ENCODE measurements at regions not wholly inside any gene's neighbourhood (a gene's known extent, or its start where the extent isn't known, plus 50 kb on each side); places are given as distances from the start of the nearest gene placed in this dataset.

DNA sequence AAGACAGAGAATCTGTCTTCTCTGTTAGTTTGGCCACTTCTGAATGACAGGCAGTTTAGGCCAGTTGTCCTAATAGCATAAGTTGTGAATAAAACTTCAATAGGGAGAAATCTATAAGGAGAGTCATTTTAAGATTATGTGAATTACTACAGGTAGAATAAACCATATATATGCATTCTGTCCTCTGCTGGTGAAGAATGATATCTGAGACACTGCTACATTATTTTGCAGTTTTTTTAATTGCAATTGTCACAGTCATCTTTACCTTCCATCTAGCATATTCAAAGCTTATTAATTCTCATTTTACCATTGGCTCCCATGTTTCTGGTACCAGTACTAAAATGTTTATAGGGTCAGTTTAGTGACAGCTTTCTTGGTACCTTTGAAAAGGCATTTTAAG is 519.6 kb upstream of the DEPDC1 start:
- no peaks in the 10 kb centered on the region for H3K4me1 ChIP-seq (ENCODE audit: control insufficient read depth in 5 of 5, insufficient read depth in 5 of 5, low read length in 5 of 5)
- TF ChIP-seq, protein P1, sequence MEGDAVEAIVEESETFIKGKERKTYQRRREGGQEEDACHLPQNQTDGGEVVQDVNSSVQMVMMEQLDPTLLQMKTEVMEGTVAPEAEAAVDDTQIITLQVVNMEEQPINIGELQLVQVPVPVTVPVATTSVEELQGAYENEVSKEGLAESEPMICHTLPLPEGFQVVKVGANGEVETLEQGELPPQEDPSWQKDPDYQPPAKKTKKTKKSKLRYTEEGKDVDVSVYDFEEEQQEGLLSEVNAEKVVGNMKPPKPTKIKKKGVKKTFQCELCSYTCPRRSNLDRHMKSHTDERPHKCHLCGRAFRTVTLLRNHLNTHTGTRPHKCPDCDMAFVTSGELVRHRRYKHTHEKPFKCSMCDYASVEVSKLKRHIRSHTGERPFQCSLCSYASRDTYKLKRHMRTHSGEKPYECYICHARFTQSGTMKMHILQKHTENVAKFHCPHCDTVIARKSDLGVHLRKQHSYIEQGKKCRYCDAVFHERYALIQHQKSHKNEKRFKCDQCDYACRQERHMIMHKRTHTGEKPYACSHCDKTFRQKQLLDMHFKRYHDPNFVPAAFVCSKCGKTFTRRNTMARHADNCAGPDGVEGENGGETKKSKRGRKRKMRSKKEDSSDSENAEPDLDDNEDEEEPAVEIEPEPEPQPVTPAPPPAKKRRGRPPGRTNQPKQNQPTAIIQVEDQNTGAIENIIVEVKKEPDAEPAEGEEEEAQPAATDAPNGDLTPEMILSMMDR (IDR thresholded peaks at IDR 0.05; ENCODE audit: control extremely low read depth, extremely low read depth) = no peak
- ATAC-seq (ENCODE audit: insufficient read depth, low FRiP score) = no peak

DNA sequence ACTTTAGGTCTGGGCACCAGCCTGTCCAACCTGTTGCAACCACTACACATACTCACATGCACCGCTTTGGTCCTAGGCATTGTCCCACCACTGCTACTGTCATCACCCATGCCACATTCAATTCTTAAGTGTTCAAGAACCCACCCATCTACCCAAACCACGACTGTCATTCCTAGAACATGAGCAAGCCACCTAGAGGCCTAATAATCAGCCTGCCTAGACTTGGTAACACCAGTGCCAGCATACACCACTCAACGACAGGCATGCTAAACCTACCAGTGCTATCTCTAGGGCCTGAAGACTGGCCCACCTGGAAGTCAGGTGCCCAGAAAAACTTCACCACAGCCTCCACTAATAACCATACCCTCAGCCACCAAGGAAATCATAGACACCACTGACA is 532.8 kb upstream of the DEPDC1 start:
- H3K9me3 ChIP-seq (ENCODE audit: control insufficient read depth in 4 of 4, insufficient read depth in 3 of 4, low read length in 3 of 4) = peaks cover 0 to 13% (median 8%) of the 10 kb centered on the region in 4 donors
- ATAC-seq (ENCODE audit: insufficient read depth, low FRiP score) = no peak
- TF ChIP-seq, protein P1 (IDR thresholded peaks at IDR 0.05; ENCODE audit: control extremely low read depth, extremely low read depth) = no peak
- DNase-seq = no peak
- H3K4me3 ChIP-seq = no peak overlapping the region
- H3K9ac ChIP-seq (ENCODE audit: insufficient read depth in 1 of 2, low read length in 2 of 2) = no peak overlapping the region
- no peak overlapping the region for H3K27ac ChIP-seq (ENCODE audit: low read depth in 1 of 2, low read length in 1 of 2)
- no peaks in the 10 kb centered on the region for H3K4me1 ChIP-seq (ENCODE audit: control insufficient read depth in 5 of 5, insufficient read depth in 5 of 5, low read length in 5 of 5)
- 77 to 87% methylated on average over 3 of the region's 3 CpGs for WGBS, 2 donors
- no peaks in the 10 kb centered on the region for H3K36me3 ChIP-seq (ENCODE audit: control insufficient read depth in 4 of 4, insufficient read depth in 4 of 4, low read length in 4 of 4)
- no peaks in the 10 kb centered on the region for H3K27me3 ChIP-seq (ENCODE audit: control insufficient read depth in 3 of 3, insufficient read depth in 3 of 3, low read length in 2 of 3)

More for the DNA sequence above, 519.6 kb upstream of the DEPDC1 start:
- Histone ChIP-seq H3K36me3 (ENCODE audit: control insufficient read depth in 4 of 4, insufficient read depth in 4 of 4, low read length in 4 of 4) (no peaks in the 10 kb centered on the region), H3K27me3 (ENCODE audit: control insufficient read depth in 3 of 3, insufficient read depth in 3 of 3, low read length in 2 of 3) (no peaks in the 10 kb centered on the region), H3K4me3 (no peak overlapping the region), H3K9ac (ENCODE audit: insufficient read depth in 1 of 2, low read length in 2 of 2) (no peak overlapping the region), H3K9me3 (ENCODE audit: control insufficient read depth in 4 of 4, insufficient read depth in 3 of 4, low read length in 3 of 4) (peaks cover 0 to 1% (median 0%) of the 10 kb centered on the region in 4 donors), H3K27ac (ENCODE audit: low read depth in 1 of 2, low read length in 1 of 2) (no peak overlapping the region)
- DNase-seq = no peak

DNA sequence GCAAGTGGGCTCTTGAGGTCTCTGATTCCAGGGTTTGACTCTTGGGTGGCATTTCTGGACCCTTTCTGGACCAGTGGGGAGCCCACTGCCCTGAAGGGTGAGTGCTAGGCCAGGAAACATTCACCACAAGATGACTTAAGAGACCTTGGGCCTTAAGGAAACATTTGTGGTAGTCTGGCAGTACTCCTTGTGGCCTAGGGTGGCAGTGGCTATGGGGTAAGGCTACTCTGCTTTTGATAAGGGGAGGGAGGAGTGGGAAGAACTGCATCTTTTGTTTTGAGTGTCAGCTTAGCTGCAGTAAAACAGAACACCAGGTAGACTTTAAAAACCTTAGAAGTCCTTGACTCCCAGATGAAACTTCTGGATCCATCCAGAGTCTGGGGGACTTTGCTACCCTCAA is 529.3 kb upstream of the LRRC7 start:
- Histone ChIP-seq H3K27me3 (ENCODE audit: control insufficient read depth in 3 of 3, insufficient read depth in 3 of 3, low read length in 2 of 3) (no peaks in the 10 kb centered on the region), H3K4me1 (ENCODE audit: control insufficient read depth in 5 of 5, insufficient read depth in 5 of 5, low read length in 5 of 5) (no peaks in the 10 kb centered on the region), H3K36me3 (ENCODE audit: control insufficient read depth in 4 of 4, insufficient read depth in 4 of 4, low read length in 4 of 4) (no peaks in the 10 kb centered on the region), H3K9me3 (ENCODE audit: control insufficient read depth in 4 of 4, insufficient read depth in 3 of 4, low read length in 3 of 4) (peaks cover 0 to 7% (median 2%) of the 10 kb centered on the region in 4 donors), H3K4me3 (no peak overlapping the region), H3K27ac (ENCODE audit: low read depth in 1 of 2, low read length in 1 of 2) (no peak overlapping the region), H3K9ac (ENCODE audit: insufficient read depth in 1 of 2, low read length in 2 of 2) (no peak overlapping the region)
- TF ChIP-seq, protein P1 (IDR thresholded peaks at IDR 0.05; ENCODE audit: control extremely low read depth, extremely low read depth) = no peak
- no peak for ATAC-seq (ENCODE audit: insufficient read depth, low FRiP score)
- no peak for DNase-seq

DNA sequence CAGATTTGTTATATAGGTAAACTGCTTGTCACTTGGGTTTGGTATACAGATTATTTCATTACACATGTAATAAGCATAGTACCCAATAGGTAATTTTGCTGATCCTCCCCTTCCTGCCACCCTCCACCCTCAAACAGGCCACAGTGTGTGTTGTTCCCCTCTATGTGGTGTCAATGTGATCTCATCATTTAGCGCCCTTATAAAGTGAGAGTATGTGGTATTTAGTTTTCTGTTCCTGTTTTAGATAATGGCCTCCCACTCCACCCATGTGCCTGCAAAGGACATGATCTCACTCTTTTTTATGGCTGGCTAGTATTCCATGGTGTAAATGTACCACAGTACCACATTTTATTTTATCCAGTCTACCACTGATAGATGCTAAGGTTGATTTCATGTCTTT is 522.1 kb upstream of the LRRC7 start:
- WGBS, 2 donors = 90 to 93% methylated on average over 1 of the region's 1 CpG
- TF ChIP-seq, protein P1 (IDR thresholded peaks at IDR 0.05; ENCODE audit: control extremely low read depth, extremely low read depth) = no peak
- ATAC-seq (ENCODE audit: insufficient read depth, low FRiP score) (no peak), DNase-seq (no peak)
- Histone ChIP-seq H3K9me3 (ENCODE audit: control insufficient read depth in 4 of 4, insufficient read depth in 3 of 4, low read length in 3 of 4) (no peaks in the 10 kb centered on the region), H3K36me3 (ENCODE audit: control insufficient read depth in 4 of 4, insufficient read depth in 4 of 4, low read length in 4 of 4) (no peaks in the 10 kb centered on the region), H3K27me3 (ENCODE audit: control insufficient read depth in 3 of 3, insufficient read depth in 3 of 3, low read length in 2 of 3) (no peaks in the 10 kb centered on the region), H3K27ac (ENCODE audit: low read depth in 1 of 2, low read length in 1 of 2) (no peak overlapping the region), H3K9ac (ENCODE audit: insufficient read depth in 1 of 2, low read length in 2 of 2) (no peak overlapping the region), H3K4me1 (ENCODE audit: control insufficient read depth in 5 of 5, insufficient read depth in 5 of 5, low read length in 5 of 5) (no peaks in the 10 kb centered on the region), H3K4me3 (no peak overlapping the region)
